Heart left ventricle (tissue), 13 donors: ENCODE measurements at regions not wholly inside any gene's neighbourhood (a gene's known extent, or its start where the extent isn't known, plus 50 kb on each side); places are given as distances from the start of the nearest gene placed in this dataset.

ENCODE experiments used
- CTCF ChIP-seq, 12 donors: fragments of 200-600 bp; sonication (generic) in 4 of 12; IDR thresholded peaks; one replicate each; pipeline versions ENCODE4 v1.5.0 to v1.8.0; 2018 to 2022; ENCODE audit warnings: antibody characterized with exemption in 12 of 12, mild to moderate bottlenecking in 5 of 12
- POLR2A ChIP-seq, 2 donors: fragments of 450-650 bp; IDR thresholded peaks; one replicate each; pipeline ENCODE4 v1.6.1; 2017; ENCODE audit warnings: antibody characterized with exemption in 2 of 2, mild to moderate bottlenecking in 2 of 2, moderate library complexity in 2 of 2
- donor health status: ischemic (EF 13 %, LVEDD 7.1; RV severe dilation, severe dysfunction).
- donor health status: DM: no; HTN: yes; CAD: no.
- donor health status: DM: no; HTN: no; CAD: no.
- donor health status: ischemic (EF 25% LVEDD 6.9; RV normal size, moderate dysfunction).
- donor health status: ischemic (EF 25% LVEDD 5.7; RV mildly dilated, moderate dysfunction).
- donor health status: ischemic (EF 35%, LVEDD 5.7; RV mildly dilated, moderate dysfunction).
- donor health status: nonischemic (EF 11% LVEDD 7.7; RV severe dilation, severe dysfunction).
- donor health status: DM: yes; HTN: yes; CAD: no.
- donor health status: PGD.
- donor health status: ischemic (EF 29% LVEDD 5.4; RV normal size, mild dysfunction).
- donor health status: nonischemic (EF 23%, LVEDD 6.1; RV moderate dilation, normal function).

DNA sequence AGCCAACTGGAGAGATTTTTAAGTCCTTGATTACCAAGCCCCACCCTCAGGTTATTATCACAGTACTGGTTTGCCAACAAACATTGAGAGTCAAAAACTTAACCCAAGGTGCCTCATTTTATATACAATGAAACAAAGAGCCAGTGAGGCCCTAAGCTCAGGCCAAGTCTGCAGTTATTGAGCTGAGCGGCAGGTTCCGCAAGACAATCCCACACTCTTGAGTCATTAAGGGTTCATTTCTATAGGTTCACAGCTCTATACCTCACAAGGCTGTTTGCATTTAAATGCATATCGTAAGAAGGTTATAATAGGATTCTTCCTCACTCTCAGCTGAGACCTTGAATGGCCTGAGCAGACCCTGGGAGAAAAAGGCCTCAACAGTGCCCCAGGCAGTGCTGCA is 268.4 kb upstream of the RGPD4 start:
- TF ChIP-seq CTCF (IDR thresholded peaks at IDR 0.05), result no peak
- TF ChIP-seq POLR2A (IDR thresholded peaks at IDR 0.05), result no peak
